Endothelial cell (in vitro differentiated cells): ENCODE measurements at regions not wholly inside any gene's neighbourhood (a gene's known extent, or its start where the extent isn't known, plus 50 kb on each side); places are given as distances from the start of the nearest gene placed in this dataset.

Experiments
- DNase-seq: peaks from one replicate; pipeline ENCODE4 v3.0.0; 2021; ENCODE audit warnings: low spot score
- H3K27ac Mint-ChIP-seq: one replicate; pipeline ENCODE4 v1.8.0; 2021; ENCODE audit warnings: mixed read lengths, inconsistent platforms; ENCODE audit not compliant: unreplicated experiment
- H3K27me3 Mint-ChIP-seq: one replicate; pipeline ENCODE4 v1.8.0; 2021; ENCODE audit warnings: mild to moderate bottlenecking, moderate library complexity, mixed read lengths, inconsistent platforms; ENCODE audit not compliant: unreplicated experiment
- H3K36me3 Mint-ChIP-seq: one replicate; pipeline ENCODE4 v1.8.0; 2021; ENCODE audit warnings: mild to moderate bottlenecking, low read depth, mixed read lengths, inconsistent platforms; ENCODE audit not compliant: unreplicated experiment
- H3K4me1 Mint-ChIP-seq: one replicate; pipeline ENCODE4 v1.8.0; 2021; ENCODE audit warnings: mild to moderate bottlenecking, mixed read lengths, inconsistent platforms; ENCODE audit not compliant: unreplicated experiment
- H3K4me3 Mint-ChIP-seq: one replicate; pipeline ENCODE4 v1.8.0; 2021; ENCODE audit warnings: mild to moderate bottlenecking, mixed read lengths, inconsistent platforms; ENCODE audit not compliant: unreplicated experiment
- H3K9me3 Mint-ChIP-seq: one replicate; pipeline ENCODE4 v1.8.0; 2021; ENCODE audit warnings: mixed read lengths, inconsistent platforms; ENCODE audit not compliant: unreplicated experiment
- CTCF ChIP-seq: fragments of 200-600 bp; sonication (generic); IDR thresholded peaks from one replicate; pipeline ENCODE4 v1.5.0; 2021; ENCODE audit warnings: antibody characterized with exemption; ENCODE audit not compliant: unreplicated experiment

- Mint-ChIP-seq H3K4me3 (no peak overlapping the region), H3K9me3 (no peaks in the 10 kb centered on the region), H3K27me3 (peaks cover 5% of the 10 kb centered on the region), H3K27ac (no peak overlapping the region), H3K4me1 (peaks cover 28% of the 10 kb centered on the region), H3K36me3 (peaks cover 6% of the 10 kb centered on the region)
- no peak for TF ChIP-seq CTCF
- no peak for DNase-seq
Observed at GRCh38 chr6:37572334-37572733, 72.6 kb upstream of the CCDC167 start.

DNA sequence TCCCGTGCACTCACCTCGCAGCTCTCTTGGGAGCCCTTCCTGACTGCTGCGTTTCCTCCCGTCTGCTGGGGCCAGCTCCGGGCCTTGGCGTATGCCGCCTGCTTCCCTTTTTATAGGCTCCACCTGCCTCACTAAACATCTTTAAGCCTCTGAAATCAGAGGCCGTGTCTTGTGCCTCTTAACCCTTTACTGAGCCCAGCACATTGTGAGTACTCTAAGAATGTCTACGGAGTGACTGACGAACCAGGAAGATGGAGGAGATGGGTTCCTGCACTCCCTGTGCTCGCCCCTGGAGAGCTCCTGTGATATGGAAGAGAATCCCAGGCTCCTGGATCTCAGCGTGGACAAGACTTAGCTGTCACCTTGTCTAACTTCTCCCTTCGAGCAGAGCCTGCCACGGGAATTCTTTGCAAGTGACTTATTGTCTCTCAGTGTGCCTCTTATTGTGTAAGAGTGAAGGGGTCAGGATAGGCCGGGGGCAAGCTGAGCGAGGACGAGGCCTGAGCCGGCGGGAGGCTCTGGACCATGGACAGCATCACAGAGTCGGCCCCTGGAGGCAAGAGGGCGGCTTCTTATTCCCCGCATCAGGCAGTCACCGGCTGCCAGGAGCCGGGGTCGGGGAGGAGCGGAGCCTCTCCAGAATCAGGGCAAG, 70.9 kb upstream of the CCDC167 start:
- no peak for DNase-seq
- Mint-ChIP-seq H3K4me1 (peaks cover 40% of the 10 kb centered on the region), H3K9me3 (no peaks in the 10 kb centered on the region), H3K27me3 (peaks cover 5% of the 10 kb centered on the region), H3K27ac (no peak overlapping the region), H3K4me3 (no peak overlapping the region), H3K36me3 (peaks cover 6% of the 10 kb centered on the region)
- no peak for TF ChIP-seq CTCF

- peaks cover 5% of the 10 kb centered on the region for H3K27me3 Mint-ChIP-seq
- H3K9me3 Mint-ChIP-seq, result no peaks in the 10 kb centered on the region
- no peak overlapping the region for H3K4me3 Mint-ChIP-seq
- no peak for TF ChIP-seq CTCF
- H3K36me3 Mint-ChIP-seq, result peaks cover 6% of the 10 kb centered on the region
- peaks cover 45% of the 10 kb centered on the region for H3K4me1 Mint-ChIP-seq
- no peak for DNase-seq
- H3K27ac Mint-ChIP-seq, result no peak overlapping the region
Observed at GRCh38 chr6:37569743-37570481, 70.2 kb upstream of the CCDC167 start.

DNA sequence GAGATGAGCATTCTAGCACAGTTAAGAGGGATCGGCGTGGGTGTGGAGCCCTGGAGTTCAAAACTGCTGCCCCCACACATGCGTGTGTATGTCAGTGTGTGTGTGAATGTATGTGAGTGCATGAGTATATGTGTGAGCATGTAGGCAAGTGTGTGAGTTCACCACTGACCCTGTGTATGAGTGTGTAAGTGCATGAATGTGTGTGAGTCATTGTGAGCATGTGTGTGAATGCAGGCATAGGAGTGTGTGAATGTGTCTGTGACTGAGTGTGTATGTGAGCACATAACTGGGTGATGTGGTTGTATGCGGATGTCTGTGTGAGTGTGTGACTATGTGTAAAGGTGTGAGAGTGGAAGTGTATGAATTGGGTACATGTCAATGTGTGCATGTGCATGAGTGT, 69.6 kb upstream of the CCDC167 start:
- no peak for DNase-seq
- TF ChIP-seq CTCF, result no peak
- H3K4me3 Mint-ChIP-seq, result peak overlapping the region; percentile 3
- peaks cover 6% of the 10 kb centered on the region for H3K36me3 Mint-ChIP-seq
- peaks cover 5% of the 10 kb centered on the region for H3K27me3 Mint-ChIP-seq
- H3K4me1 Mint-ChIP-seq, result peaks cover 51% of the 10 kb centered on the region
- H3K27ac Mint-ChIP-seq, result peak overlapping the region; percentile 6
- no peaks in the 10 kb centered on the region for H3K9me3 Mint-ChIP-seq

DNA sequence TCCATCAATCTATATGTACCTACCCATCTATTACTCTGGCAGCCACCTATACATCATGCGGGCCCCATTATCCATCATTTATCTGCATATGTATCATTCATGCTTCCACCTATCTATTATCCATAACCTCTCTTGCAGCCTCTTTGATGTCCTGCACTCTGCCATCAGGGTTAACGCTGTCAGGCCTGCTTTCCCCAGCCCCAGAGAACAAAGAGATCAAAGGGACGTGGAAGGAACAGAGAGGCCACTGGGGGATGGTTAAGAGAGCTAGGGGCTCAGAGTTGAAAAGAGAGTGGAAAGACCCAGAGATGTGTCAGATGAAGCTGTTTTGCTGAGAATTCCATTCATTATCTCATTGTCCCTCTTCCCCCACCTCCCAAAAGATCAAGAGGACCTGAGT, 67.3 kb upstream of the CCDC167 start:
- Mint-ChIP-seq H3K9me3 (no peaks in the 10 kb centered on the region), H3K4me3 (peak overlapping the region; percentile 64), H3K4me1 (peaks cover 62% of the 10 kb centered on the region), H3K36me3 (no peaks in the 10 kb centered on the region), H3K27me3 (peaks cover 5% of the 10 kb centered on the region), H3K27ac (peak overlapping the region; percentile 83)
- TF ChIP-seq CTCF, result no peak
- no peak for DNase-seq
